ENCODE measurements at regions not wholly inside any gene's neighbourhood (a gene's known extent, or its start where the extent isn't known, plus 50 kb on each side); places are given as distances from the start of the nearest gene placed in this dataset.
"Not testable (repeated sequence)": the region's sequence is repeated elsewhere in the genome, so short reads cannot be mapped to it uniquely, and the experiment has no call there.

DNA sequence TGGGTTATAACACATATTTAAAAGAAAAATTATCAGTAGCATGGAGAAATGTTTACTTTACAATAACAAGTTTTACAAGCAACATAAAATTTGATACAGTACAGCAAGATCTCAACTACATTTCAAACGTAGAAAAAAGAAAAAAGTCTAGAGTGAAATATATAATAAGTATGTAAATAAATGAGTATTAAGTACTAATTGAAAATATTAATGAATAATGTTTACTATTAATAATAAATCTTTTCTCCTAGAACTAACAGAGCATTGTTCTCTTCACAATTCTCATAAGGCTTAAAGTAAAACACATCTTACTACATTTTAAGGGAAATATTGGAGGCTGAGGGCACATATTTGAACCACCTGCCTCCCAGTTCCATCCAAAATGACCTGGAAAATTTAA, 72.1 kb downstream of the TMEM212 start:
- DNase-seq (ENCODE audit: insufficient read length, low spot score) (no peak), FAIRE-seq (no peak)
- no peak for TF ChIP-seq POLR2A (IDR thresholded peaks at IDR 0.05; ENCODE audit: low read depth, low read length)

DNA sequence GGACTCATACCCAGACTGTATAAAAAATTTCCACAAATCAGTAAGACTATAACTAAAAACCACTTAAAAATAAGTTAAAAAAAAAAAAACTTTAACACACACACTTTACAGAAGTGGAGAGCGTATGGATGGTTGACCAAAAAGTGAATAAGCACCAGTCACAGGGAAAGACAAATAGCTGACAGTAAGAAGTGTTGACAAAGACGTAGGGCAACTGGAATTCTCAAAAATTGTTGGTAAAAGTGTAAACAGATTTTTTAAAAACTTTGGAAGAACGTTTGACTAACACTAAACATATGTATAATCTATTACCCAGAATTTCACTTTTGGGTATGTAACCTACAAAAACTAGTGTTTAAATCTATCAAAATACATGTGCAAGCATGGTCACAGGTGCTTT, 73.7 kb downstream of the TMEM212 start:
- DNase-seq (ENCODE audit: insufficient read length, low spot score) (no peak), FAIRE-seq (no peak)
- TF ChIP-seq POLR2A (IDR thresholded peaks at IDR 0.05; ENCODE audit: low read depth, low read length) = no peak

DNA sequence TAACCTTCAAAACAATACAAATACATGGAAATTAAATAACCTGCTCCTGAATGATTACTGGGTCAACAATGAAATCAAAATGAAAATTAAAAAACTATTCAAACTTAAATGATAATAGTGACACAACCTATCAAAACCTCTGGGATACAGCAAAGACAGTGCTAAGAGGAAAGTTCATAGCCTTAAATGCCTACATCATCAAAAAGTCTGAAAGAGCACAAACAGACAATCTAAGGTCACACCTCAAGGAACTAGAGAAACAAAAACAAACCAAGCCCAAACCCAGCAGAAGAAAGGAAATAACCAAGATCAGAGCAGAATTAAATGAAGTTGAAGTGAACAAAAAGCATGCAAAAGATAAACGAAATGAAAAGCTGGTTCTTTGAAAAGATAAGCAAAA, 79.5 kb downstream of the TMEM212 start:
- DNase-seq (ENCODE audit: insufficient read length, low spot score) = not testable (repeated sequence)

DNA sequence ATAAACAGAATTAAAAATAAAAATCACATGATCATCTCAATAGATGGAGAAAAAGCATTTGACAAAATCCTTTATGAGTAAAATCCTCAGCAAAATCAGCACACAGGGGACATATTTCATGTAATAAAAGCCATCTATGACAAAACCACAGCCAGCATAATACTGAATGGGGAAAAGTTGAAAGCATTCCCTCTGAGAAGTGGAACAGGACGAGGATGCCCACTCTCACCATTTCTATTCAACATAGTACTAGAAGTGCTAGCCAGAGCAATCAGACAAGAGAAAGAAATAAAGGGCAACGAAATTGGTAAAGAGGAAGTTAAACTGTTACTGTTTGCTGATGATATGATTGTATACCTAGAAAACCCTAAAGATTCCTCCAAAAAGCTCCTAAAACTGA, 80.5 kb downstream of the TMEM212 start:
- not testable (repeated sequence) for DNase-seq (ENCODE audit: insufficient read length, low spot score); FAIRE-seq

More for the DNA sequence above, 79.5 kb downstream of the TMEM212 start:
- not testable (repeated sequence) for FAIRE-seq

DNA sequence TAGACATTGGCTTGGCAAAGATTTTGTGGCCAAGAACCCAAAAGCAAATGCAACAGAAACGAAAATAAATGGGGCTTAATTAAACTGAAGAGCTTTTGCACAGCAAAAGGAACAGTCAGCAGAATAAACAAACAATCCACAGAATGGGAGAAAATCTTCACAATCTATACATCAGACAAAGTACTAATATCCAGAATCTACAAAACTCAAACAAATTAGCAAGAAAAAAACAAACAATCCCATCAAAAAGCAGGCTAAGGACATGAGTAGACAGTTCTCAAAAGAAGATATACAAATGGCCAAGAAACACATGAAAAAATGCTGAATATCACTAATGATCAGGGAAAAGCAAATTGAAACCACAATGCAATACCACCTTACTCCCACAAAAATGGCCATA, 81.7 kb downstream of the TMEM212 start:
- not testable (repeated sequence) for DNase-seq (ENCODE audit: insufficient read length, low spot score); FAIRE-seq

DNA sequence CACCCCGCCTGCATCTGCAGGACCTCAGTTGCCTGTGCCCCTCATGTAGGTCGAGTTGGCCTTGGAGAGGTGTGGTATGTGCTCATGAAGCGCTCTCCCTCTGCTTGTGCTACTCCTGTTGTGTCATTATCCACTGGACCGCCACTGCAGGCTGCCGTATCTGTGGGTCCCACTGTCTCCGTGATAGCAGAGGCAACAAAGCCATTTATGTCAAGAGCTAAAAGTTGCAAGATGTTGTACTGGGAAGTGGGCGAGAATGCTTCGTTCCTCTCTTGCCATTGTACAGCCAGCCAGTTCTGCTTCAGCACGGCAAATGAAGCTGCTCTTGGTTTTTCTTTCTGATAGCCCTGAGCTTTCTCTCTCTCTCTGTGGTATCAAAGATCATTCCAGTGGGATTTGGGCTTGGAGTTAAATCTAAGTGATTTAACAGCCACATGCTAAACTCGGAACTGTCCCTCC, 89.0 kb downstream of the TMEM212 start:
- DNase-seq (ENCODE audit: insufficient read length, low spot score) = no peak
- TF ChIP-seq POLR2A (IDR thresholded peaks at IDR 0.05; ENCODE audit: low read depth, low read length) = no peak
- no peak for FAIRE-seq

DNA sequence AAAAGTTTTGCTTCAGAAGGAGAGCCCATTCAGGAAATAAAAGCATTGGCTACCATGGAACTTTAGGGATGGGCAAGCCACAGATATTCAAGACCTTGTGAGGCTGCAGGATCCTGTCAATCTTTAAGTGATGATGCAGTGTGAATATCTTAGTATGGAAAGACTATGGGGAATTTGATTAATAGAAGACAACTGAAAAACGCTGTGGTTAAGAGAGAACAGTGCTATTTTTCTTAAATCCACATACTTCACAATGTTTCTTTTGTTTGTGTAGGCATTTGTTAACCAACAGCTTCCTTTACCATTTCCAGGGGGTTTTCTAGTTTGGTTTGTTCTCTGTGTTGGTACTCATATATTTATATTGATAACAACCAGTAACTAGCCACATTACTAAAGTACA, 90.3 kb downstream of the TMEM212 start:
- DNase-seq (ENCODE audit: insufficient read length, low spot score) = no peak
- TF ChIP-seq POLR2A (IDR thresholded peaks at IDR 0.05; ENCODE audit: low read depth, low read length) = no peak
- FAIRE-seq = no peak

DNA sequence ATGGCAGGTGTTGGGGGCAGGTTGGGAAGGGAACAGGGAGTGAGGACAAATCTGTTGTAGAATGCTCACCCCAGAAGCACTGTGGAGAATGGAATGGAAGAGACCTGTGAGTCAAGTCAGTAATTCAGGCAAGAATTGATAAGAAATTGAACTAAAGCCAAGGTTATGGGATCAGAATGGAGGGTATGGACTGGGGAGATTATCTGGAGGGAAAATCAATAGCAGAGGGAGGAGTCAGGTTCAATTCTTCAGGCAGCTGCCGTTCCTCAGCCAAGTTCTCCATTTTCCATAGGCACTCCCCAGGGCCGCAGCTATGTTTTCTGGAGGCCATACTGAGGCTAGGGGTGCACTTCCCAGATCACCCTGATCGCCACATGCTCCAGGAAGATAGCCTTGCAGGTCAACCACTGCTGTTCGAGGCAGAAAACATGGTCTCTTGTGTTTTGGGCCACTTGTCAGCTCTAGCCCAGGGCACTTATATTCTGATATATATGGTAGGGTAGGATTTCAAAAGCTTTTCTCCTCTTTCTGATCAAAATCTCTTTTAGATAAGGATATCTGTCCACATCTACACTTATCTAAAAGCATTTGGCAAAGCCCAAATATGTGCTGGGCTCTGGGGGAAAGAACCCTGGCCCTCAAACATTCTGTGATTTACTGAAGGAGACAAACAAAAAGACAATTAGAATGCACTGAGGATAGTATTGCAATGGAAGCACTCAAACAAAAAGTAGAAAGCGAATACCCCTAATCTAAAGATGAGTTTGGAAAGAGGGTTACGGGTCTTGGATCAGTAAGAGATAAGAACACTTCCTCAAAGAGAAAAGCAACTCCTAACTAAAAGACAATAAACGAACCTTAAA, 92.3 kb downstream of the TMEM212 start:
- no peak for TF ChIP-seq POLR2A (IDR thresholded peaks at IDR 0.05; ENCODE audit: low read depth, low read length)
- no peak for FAIRE-seq

DNA sequence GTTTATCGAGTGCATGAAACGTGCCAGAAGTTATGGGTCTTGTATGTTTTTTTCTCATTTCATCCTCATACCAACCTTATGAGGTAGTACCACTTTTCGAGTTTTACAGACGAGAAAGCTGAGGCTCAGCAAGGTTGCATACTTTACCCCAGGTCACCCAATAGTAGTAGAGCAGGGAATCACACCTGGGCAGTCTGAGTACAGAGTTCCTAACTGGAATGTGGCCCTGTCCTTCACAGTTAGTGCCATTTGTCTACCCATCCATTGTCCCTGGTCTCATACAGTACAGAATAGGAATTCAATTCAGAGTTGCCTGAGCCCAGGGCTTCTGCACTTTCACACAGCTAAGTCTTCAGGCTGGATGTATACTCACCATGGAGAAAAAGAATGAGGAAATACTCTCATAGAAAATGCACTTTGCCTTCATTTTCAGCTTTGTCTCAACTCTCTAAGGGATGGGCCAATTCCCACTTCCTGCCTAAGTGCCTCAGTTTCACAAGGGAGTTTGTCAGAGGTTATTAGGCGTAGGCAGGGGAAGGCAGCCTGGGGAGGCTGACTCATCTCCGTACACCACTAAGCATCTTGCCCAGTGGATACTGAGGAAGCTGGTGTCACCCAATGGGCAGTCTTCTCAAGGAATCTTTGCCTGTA, 93.2 kb downstream of the TMEM212 start:
- no peak for TF ChIP-seq POLR2A (IDR thresholded peaks at IDR 0.05; ENCODE audit: low read depth, low read length)
- DNase-seq (ENCODE audit: insufficient read length, low spot score) = peak; percentile 8
- FAIRE-seq = peak; percentile 43

More for the DNA sequence above, 92.3 kb downstream of the TMEM212 start:
- no peak for DNase-seq (ENCODE audit: insufficient read length, low spot score)

DNA sequence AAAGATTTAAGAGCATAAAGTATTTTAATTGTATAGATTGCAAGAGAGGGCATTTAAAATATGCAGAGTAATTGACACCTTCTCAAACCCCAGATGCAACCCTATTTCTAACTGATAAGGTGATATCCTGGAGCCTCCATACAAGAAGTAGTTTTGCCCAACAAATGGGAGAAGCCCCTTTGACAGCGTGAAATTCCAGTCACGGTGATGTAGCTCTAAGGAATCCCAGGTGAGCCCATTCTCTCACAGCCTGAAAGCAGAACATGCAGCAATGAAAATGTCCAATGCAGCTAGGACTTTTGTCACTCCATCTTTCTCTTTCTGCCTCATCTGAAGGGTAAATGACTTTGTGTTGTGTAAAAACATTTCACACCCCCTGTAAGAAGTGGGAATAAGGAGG, 96.4 kb downstream of the TMEM212 start:
- TF ChIP-seq POLR2A (IDR thresholded peaks at IDR 0.05; ENCODE audit: low read depth, low read length) = no peak
- FAIRE-seq = no peak
- no peak for DNase-seq (ENCODE audit: insufficient read length, low spot score)

DNA sequence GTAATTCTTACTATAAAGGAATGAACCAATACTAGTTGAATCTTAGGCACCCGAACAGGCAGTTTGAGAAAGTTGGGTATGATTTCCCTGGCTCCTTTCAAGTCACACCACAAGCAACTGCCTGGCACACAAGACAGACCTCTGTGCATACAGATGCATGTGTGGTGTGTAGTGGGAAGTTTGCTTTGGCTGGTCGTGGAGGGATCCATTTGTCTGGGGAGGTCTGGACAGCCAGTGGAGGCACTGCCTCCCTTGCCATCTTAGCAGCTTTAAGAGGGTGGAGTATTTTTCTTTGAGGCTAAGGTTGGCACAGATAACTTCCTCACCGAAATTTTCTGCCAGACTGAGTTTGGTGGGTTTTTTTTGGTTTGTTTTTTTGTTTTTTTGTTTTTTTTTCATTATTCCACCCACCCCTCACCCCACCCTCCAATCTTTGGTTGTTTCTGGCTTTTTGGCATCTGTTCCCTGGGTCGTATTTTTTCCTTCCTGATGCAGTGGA, 97.1 kb downstream of the TMEM212 start:
- DNase-seq (ENCODE audit: insufficient read length, low spot score) = no peak
- TF ChIP-seq POLR2A (IDR thresholded peaks at IDR 0.05; ENCODE audit: low read depth, low read length) = no peak
- FAIRE-seq = no peak

DNA sequence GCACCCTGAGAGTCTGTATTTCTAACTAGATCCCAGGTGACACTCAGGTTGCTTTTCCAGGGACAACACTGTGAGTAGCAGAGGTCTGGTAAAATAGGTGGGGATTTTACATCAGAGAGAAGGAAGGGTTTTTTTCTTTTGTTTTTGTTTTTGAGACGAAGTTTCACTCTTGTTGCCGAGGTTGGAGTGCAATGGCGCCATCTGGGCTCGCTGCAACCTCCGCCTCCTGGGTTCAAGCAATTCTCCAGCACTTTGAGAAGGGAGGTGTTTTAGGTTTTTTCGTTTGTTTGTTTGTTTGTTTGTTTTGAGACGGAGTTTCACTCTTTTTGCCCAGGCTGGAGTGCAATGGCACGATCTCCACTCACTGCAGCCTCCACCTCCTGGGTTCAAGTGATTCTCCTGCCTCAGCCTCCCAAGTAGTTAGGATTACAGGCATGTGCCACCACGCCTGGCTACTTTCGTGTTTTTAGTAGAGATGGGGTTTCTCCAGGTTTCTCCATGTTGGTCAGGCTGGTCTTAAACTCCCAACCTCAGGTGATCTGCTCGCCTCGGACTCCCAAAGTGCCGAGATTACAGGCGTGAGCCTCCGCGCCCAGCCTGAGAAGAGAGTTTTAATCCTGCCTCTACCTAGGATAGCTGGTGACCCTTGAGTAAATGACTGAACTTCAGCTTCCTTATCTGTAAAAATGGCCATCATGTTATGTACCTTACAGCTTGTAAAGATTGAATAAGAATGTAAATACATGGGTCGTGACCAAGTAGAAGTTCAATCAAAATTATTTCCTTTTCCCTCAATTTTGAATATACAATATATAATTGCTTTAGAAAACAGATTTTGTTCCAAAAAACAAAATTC, 95.9 kb upstream of the FNDC3B start:
- DNase-seq (ENCODE audit: insufficient read length, low spot score) (no peak), FAIRE-seq (no peak)
- TF ChIP-seq POLR2A (IDR thresholded peaks at IDR 0.05; ENCODE audit: low read depth, low read length) = no peak

DNA sequence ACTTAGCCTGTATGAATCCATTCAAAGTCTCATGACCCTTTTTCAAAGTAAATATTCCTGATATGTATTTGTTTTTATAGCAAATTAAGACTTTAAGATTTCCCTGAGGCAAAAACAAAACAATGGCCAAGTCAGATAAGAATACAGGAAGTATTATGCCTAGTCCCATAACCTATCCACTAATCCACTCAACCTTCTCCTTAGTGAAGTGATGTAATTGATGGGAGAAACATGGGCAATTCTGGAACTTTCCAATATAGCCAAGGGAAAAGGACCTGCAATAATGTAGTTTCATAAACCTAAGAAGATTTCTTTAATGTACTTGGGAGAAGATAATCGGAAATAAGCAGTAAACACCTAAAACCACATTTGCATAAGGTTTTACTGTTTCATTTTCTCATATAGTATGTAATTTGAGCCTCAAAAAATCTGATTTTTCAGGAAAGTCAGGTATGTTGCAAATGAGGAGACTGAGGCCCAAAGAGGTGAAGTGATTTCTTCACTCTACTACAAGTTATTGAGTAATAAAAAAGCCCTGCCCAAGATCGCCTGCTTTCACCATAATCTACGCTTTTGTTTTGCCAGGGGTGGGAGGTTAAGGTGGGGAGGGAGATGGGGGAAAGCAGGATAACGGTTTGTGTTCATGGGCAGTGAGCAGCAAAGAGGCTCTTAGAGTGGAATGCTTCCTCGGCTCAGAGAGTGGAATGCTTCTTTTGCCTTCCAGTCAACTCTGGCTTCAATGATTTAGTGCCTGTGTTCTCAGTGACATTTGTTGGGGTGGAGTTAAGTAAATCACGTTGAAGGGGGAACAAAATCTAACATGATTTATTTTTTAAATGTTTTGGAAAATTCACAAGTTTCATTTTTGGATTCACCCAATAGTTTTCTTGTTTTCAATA, 95.0 kb upstream of the FNDC3B start:
- FAIRE-seq = peak; percentile 92
- no peak for TF ChIP-seq POLR2A (IDR thresholded peaks at IDR 0.05; ENCODE audit: low read depth, low read length)
- DNase-seq (ENCODE audit: insufficient read length, low spot score) = no peak
